ENCODE measurements at regions not wholly inside any gene's neighbourhood (a gene's known extent, or its start where the extent isn't known, plus 50 kb on each side); places are given as distances from the start of the nearest gene placed in this dataset.

GRCh38 chr1:221845650-221846371 lies 103.9 kb upstream of the DUSP10 start:
- no peak for DNase-seq (ENCODE audit: low read depth)

- DNase-seq (ENCODE audit: low read depth), result no peak
Observed at GRCh38 chr1:221841983-221842335, 100.1 kb upstream of the DUSP10 start.

GRCh38 chr1:221841251-221841982 lies 99.5 kb upstream of the DUSP10 start:
- no peak for DNase-seq (ENCODE audit: low read depth)

- DNase-seq (ENCODE audit: low read depth), result no peak
Observed at GRCh38 chr1:221840511-221841243, 98.8 kb upstream of the DUSP10 start.

GRCh38 chr1:221839782-221840395 lies 98.0 kb upstream of the DUSP10 start:
- DNase-seq (ENCODE audit: low read depth), result peak; percentile 74

GRCh38 chr1:221839321-221839720 lies 97.4 kb upstream of the DUSP10 start:
- no peak for DNase-seq (ENCODE audit: low read depth)

- no peak for DNase-seq (ENCODE audit: low read depth)
Observed at GRCh38 chr1:221837896-221838295, 96.0 kb upstream of the DUSP10 start.

GRCh38 chr1:221834698-221835513 lies 93.0 kb upstream of the DUSP10 start:
- DNase-seq (ENCODE audit: low read depth), result no peak

- DNase-seq (ENCODE audit: low read depth), result no peak
Observed at GRCh38 chr1:221832617-221833016, 90.7 kb upstream of the DUSP10 start.

- no peak for DNase-seq (ENCODE audit: low read depth)
Observed at GRCh38 chr1:221832151-221832550, 90.3 kb upstream of the DUSP10 start.

- peak; percentile 29 for DNase-seq (ENCODE audit: low read depth)
Observed at GRCh38 chr1:221829327-221830015, 87.6 kb upstream of the DUSP10 start.

GRCh38 chr1:221827307-221827642 lies 85.4 kb upstream of the DUSP10 start:
- DNase-seq (ENCODE audit: low read depth), result no peak

GRCh38 chr1:221824909-221825308 lies 83.0 kb upstream of the DUSP10 start:
- no peak for DNase-seq (ENCODE audit: low read depth)

GRCh38 chr1:221824025-221824424 lies 82.1 kb upstream of the DUSP10 start:
- DNase-seq (ENCODE audit: low read depth), result no peak

GRCh38 chr1:221823561-221823960 lies 81.7 kb upstream of the DUSP10 start:
- DNase-seq (ENCODE audit: low read depth), result no peak

- no peak for DNase-seq (ENCODE audit: low read depth)
Observed at GRCh38 chr1:221823149-221823548, 81.3 kb upstream of the DUSP10 start.

GRCh38 chr1:221822591-221822990 lies 80.7 kb upstream of the DUSP10 start:
- DNase-seq (ENCODE audit: low read depth), result no peak

GRCh38 chr1:221816899-221817298 lies 75.0 kb upstream of the DUSP10 start:
- no peak for DNase-seq (ENCODE audit: low read depth)

- no peak for DNase-seq (ENCODE audit: low read depth)
Observed at GRCh38 chr1:221815660-221816059, 73.8 kb upstream of the DUSP10 start.

GRCh38 chr1:221813887-221814286 lies 72.0 kb upstream of the DUSP10 start:
- DNase-seq (ENCODE audit: low read depth), result no peak

GRCh38 chr1:221812905-221813597 lies 71.2 kb upstream of the DUSP10 start:
- no peak for DNase-seq (ENCODE audit: low read depth)
